GM12872 (cell line): ENCODE measurements at regions not wholly inside any gene's neighbourhood (a gene's known extent, or its start where the extent isn't known, plus 50 kb on each side); places are given as distances from the start of the nearest gene placed in this dataset.

Experiments used
- CTCF ChIP-seq: IDR thresholded peaks from 3 replicates; pipeline ENCODE4 v1.5.1; 2011; ENCODE audit warnings: low read depth, mild to moderate bottlenecking, low read length, moderate library complexity; ENCODE audit not compliant: insufficient read depth

- no peak for TF ChIP-seq CTCF
Measured at GRCh38 chr12:13566292-13566691, 369.8 kb downstream of the EMP1 start.

GRCh38 chr12:13564266-13564810 lies 367.8 kb downstream of the EMP1 start:
- no peak for TF ChIP-seq CTCF

GRCh38 chr12:13563743-13564125 lies 367.2 kb downstream of the EMP1 start:
- TF ChIP-seq CTCF: no peak

- no peak for TF ChIP-seq CTCF
Measured at GRCh38 chr12:13562915-13563742, 366.6 kb downstream of the EMP1 start.

GRCh38 chr12:13561923-13562322 lies 365.4 kb downstream of the EMP1 start:
- TF ChIP-seq CTCF: no peak

- TF ChIP-seq CTCF: no peak
Measured at GRCh38 chr12:13559318-13559978, 362.9 kb downstream of the EMP1 start.

GRCh38 chr12:13552830-13553229 lies 356.3 kb downstream of the EMP1 start:
- TF ChIP-seq CTCF: no peak
